T-cell (primary cell): ENCODE measurements at regions not wholly inside any gene's neighbourhood (a gene's known extent, or its start where the extent isn't known, plus 50 kb on each side); places are given as distances from the start of the nearest gene placed in this dataset.

ENCODE experiments used
- ATAC-seq, 4 experiments: fragments of 200-7000 bp in 3 of 4; fragments of 150-1000 bp in 1 of 4; cut with Tn5 transposase; replicated peaks in 1 of 4; 1 replicate in 3 of 4; 2 replicates in 1 of 4; pipeline ENCODE4 v1.10.0; 2021; ENCODE audit warnings: moderate library complexity in 3 of 4, mild to moderate bottlenecking in 2 of 4, moderate number of reproducible peaks in 1 of 4
- CTCF ChIA-PET, 2 donors: fragments of 300-600 bp; sonication (Branson Sonifier 250); formaldehyde crosslinking; loops; one replicate each; lab custom pipeline; 2022; ENCODE audit warnings: antibody characterized with exemption in 2 of 2; lab: Charles Lee
- POLR2A ChIA-PET, 2 donors: fragments of 300-600 bp; sonication (Branson Sonifier 250); formaldehyde crosslinking; loops; one replicate each; lab custom pipeline; 2022; ENCODE audit warnings: antibody characterized with exemption in 2 of 2; lab: Charles Lee
- DNase-seq, 35 experiments: peaks; one replicate each; pipeline versions ENCODE4 v3.0.0 to v3.0.0-alpha.2; 2013 to 2023
- H3K27ac ChIP-seq: one replicate; pipeline ENCODE4 v1.5.1; 2013; ENCODE audit warnings: low read length
- H3K27me3 ChIP-seq, 2 experiments: replicated peaks in 1 of 2; 1 replicate in 1 of 2; 2 replicates in 1 of 2; pipeline versions ENCODE4 v1.6.1 to v1.7.0; 2013; ENCODE audit warnings: low read length in 1 of 2, mixed read lengths in 1 of 2; ENCODE audit not compliant: control insufficient read depth in 2 of 2, insufficient read depth in 2 of 2; ENCODE audit errors: extremely low read depth in 1 of 2
- H3K36me3 ChIP-seq, 2 donors: 1 replicate in 1 of 2; 2 replicates in 1 of 2; pipeline versions ENCODE4 v1.6.1 to v1.7.0; 2013; ENCODE audit warnings: low read length in 1 of 2; ENCODE audit not compliant: control insufficient read depth in 2 of 2, insufficient read depth in 1 of 2; ENCODE audit errors: extremely low read depth in 1 of 2
- H3K4me1 ChIP-seq, 2 experiments: 1 replicate in 1 of 2; 2 replicates in 1 of 2; pipeline versions ENCODE4 v1.6.1 to v1.7.0; 2013; ENCODE audit warnings: low read length in 2 of 2, mixed read lengths in 1 of 2; ENCODE audit not compliant: insufficient read depth in 2 of 2, control insufficient read depth in 1 of 2; ENCODE audit errors: extremely low read depth in 1 of 2
- H3K4me3 ChIP-seq, 2 donors: 1 replicate in 1 of 2; 2 replicates in 1 of 2; pipeline versions ENCODE4 v1.5.1 to v1.7.0; 2013; ENCODE audit warnings: mild to moderate bottlenecking in 2 of 2, low read length in 1 of 2, moderate library complexity in 1 of 2; ENCODE audit not compliant: control insufficient read depth in 1 of 2; ENCODE audit errors: extremely low read depth in 1 of 2
- H3K9me3 ChIP-seq: 2 replicates; pipeline ENCODE4 v1.7.0; 2013
- H3K27ac Mint-ChIP-seq, 2 donors: one replicate each; pipeline ENCODE4 v1.8.0; 2020 to 2021; ENCODE audit warnings: mild to moderate bottlenecking in 2 of 2, mixed read lengths in 2 of 2
- H3K27me3 Mint-ChIP-seq, 2 donors: one replicate each; pipeline ENCODE4 v1.8.0; 2021 to 2022; ENCODE audit warnings: mixed read lengths in 2 of 2
- H3K36me3 Mint-ChIP-seq: one replicate; pipeline ENCODE4 v1.8.0; 2021; ENCODE audit warnings: mixed read lengths
- H3K4me1 Mint-ChIP-seq, 3 donors: one replicate each; pipeline ENCODE4 v1.8.0; 2020 to 2022; ENCODE audit warnings: mixed read lengths in 3 of 3, mild to moderate bottlenecking in 1 of 3
- H3K4me3 Mint-ChIP-seq, 3 donors: one replicate each; pipeline ENCODE4 v1.8.0; 2020 to 2022; ENCODE audit warnings: mild to moderate bottlenecking in 3 of 3, mixed read lengths in 3 of 3, moderate library complexity in 3 of 3
- H3K9me3 Mint-ChIP-seq, 3 donors: one replicate each; pipeline ENCODE4 v1.8.0; 2020 to 2022; ENCODE audit warnings: mixed read lengths in 3 of 3
- WGBS: methylation state at CpG from one replicate; pipeline ENCODE4 v1.1.5; 2013; ENCODE audit warnings: missing lambda C conversion rate; ENCODE audit not compliant: insufficient coverage; 5-methylcytosine and 5-hydroxymethylcytosine counted together

DNA sequence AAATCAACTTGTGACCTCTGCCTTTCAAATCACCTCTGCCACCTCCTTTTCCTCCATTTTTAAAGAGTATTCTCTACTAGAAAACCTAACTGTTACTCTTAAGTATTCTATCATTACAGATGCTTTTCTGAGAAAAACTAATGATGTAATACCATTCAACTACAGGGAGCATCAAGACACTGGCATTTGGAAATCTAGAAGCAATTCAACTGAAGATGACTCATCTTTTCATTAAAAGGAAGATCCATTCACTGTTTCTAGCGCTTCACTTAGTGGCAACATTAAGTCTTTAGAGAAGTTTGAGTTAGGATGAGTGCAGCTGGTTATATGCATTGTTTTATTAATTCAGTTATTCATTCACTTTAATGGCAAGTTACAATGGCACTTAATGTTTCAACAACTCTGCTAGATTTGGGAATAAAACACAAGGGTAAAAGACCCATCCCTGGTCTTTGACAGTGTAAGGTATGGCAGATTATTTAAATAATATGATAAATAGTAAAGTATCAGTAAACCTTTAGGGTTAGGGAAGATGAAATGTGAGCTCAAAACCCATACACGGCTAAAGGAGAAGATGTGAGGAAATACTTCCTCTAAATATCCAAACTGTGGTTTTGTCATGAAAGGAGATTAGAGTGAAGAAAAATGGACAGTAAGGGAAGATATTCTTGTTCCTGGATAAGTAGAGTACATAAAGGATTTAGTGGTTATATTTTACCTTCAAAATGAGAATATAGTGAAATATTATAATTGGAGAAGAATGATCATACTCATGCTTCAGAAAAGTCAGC is 61.7 kb downstream of the KCNJ2 start:
- DNase-seq (no peak), ATAC-seq (no peak)
- no peaks in the 10 kb centered on the region for H3K36me3 Mint-ChIP-seq
- Histone ChIP-seq H3K4me3 (no peak overlapping the region), H3K9me3 (no peaks in the 10 kb centered on the region), H3K27me3 (no peaks in the 10 kb centered on the region), H3K4me1 (no peaks in the 10 kb centered on the region), H3K36me3 (no peaks in the 10 kb centered on the region), H3K27ac (no peak overlapping the region)
- peaks cover 3 to 5% of the 10 kb centered on the region in 2 donors for H3K27me3 Mint-ChIP-seq
- WGBS: no CpG with 5 or more reads among the region's 2 CpGs
- H3K9me3 Mint-ChIP-seq: peaks cover 0 to 7% (median 0%) of the 10 kb centered on the region in 3 donors
- H3K4me1 Mint-ChIP-seq: no peaks in the 10 kb centered on the region
- ChIA-PET CTCF (no interaction called here), POLR2A (interaction anchor here in 1 of 2 donors (0.7 kb wide), 1 partner anchor 30 kb away, joined by 8 read pairs; no protein-coding TSS in a partner anchor)
- H3K4me3 Mint-ChIP-seq: no peak overlapping the region
- H3K27ac Mint-ChIP-seq: no peak overlapping the region

DNA sequence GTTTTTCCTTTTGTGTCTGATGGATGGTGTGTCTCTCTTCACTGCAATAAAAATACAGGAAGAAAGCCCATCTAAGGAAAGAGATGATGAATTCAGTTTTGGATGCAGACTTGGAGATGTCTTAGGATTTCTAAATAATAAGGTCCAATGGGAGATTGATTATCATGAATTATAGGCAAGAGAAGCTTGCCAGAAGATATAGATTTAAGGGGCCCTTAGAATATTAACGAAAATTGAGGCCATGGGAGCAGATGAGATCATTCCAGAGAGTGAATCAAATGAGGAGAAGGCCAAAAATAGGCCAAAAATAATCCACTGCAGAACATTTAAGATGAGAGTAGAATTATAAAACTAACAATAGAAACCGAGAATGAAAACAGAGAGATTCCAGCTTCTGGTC is 63.1 kb downstream of the KCNJ2 start:
- ATAC-seq: no peak

DNA sequence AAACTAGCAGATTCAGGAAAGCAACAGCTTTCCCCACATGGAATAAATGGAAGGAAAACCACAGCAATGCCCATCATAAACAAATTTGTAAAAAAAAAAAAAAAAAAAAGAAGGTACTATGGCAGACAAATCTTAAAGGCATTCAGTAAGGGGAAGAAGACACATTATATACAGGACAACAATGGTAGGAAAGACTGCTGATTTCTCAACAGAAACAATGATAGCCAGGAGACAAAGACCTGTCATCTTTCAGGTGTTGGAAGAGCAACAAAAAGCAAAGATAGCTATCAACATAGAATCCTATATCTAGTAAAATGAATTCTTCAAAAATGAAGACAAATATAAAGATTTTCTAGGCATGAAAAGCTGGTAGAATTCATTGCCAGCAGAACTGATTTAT is 65.9 kb downstream of the KCNJ2 start:
- Histone ChIP-seq H3K27ac (no peak overlapping the region), H3K36me3 (no peaks in the 10 kb centered on the region), H3K4me1 (no peaks in the 10 kb centered on the region), H3K4me3 (no peak overlapping the region), H3K27me3 (no peaks in the 10 kb centered on the region), H3K9me3 (no peaks in the 10 kb centered on the region)
- no peak for DNase-seq
- no peaks in the 10 kb centered on the region for H3K4me1 Mint-ChIP-seq
- no peak overlapping the region for H3K4me3 Mint-ChIP-seq
- CTCF ChIA-PET: interaction anchor here in 1 of 2 donors (0.7 kb wide), 1 partner anchor 1592 kb away, joined by 3 read pairs; no protein-coding TSS in a partner anchor
- H3K36me3 Mint-ChIP-seq: no peaks in the 10 kb centered on the region
- no peak for ATAC-seq
- POLR2A ChIA-PET: no interaction called here
- no peak overlapping the region for H3K27ac Mint-ChIP-seq
- H3K27me3 Mint-ChIP-seq: peaks cover 3 to 6% of the 10 kb centered on the region in 2 donors
- peaks cover 0 to 9% (median 5%) of the 10 kb centered on the region in 3 donors for H3K9me3 Mint-ChIP-seq

More for the DNA sequence above, 63.1 kb downstream of the KCNJ2 start:
- no peak overlapping the region for H3K4me3 Mint-ChIP-seq
- H3K4me3 ChIP-seq: no peak overlapping the region
- no peaks in the 10 kb centered on the region for H3K4me1 ChIP-seq
- H3K27ac ChIP-seq: no peak overlapping the region
- CTCF ChIA-PET: no interaction called here
- peaks cover 2 to 3% of the 10 kb centered on the region in 2 donors for H3K27me3 Mint-ChIP-seq
- POLR2A ChIA-PET: no interaction called here
- H3K36me3 ChIP-seq: no peaks in the 10 kb centered on the region
- no peak overlapping the region for H3K27ac Mint-ChIP-seq
- DNase-seq: no peak
- no peaks in the 10 kb centered on the region for H3K4me1 Mint-ChIP-seq
- H3K9me3 Mint-ChIP-seq: peaks cover 0 to 9% (median 5%) of the 10 kb centered on the region in 3 donors
- H3K36me3 Mint-ChIP-seq: no peaks in the 10 kb centered on the region
- no CpG with 5 or more reads among the region's 2 CpGs for WGBS
- no peaks in the 10 kb centered on the region for H3K9me3 ChIP-seq
- H3K27me3 ChIP-seq: no peaks in the 10 kb centered on the region

DNA sequence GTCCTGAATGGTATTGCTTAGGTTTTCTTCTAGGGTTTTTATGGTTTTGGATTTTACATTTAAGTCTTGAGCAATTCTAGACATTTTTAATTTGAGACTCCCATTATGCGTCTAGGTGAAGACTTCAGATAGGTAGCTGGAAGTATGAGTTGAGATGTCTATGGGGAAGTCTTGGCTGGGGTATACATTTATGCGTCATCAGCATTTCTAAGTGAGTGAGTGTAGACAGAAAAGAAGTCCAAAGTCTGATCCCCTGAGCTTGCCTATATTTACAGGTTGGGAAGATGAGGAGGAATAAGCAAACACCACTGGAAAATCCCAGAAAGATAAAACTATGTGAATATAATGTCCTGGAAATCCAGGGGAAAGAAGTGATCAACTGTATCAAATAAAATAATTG is 68.9 kb downstream of the KCNJ2 start:
- CTCF ChIA-PET: no interaction called here
- Histone ChIP-seq H3K4me1 (no peaks in the 10 kb centered on the region), H3K36me3 (no peaks in the 10 kb centered on the region), H3K27me3 (no peaks in the 10 kb centered on the region), H3K9me3 (no peaks in the 10 kb centered on the region), H3K4me3 (no peak overlapping the region), H3K27ac (no peak overlapping the region)
- 94% methylated on average over 2 of the region's 2 CpGs for whole genome bisulfite sequencing
- ATAC-seq (no peak), DNase-seq (no peak)
- Mint-ChIP-seq H3K4me3 (no peak overlapping the region), H3K9me3 (peaks cover 5 to 6% (median 6%) of the 10 kb centered on the region in 3 donors), H3K4me1 (no peaks in the 10 kb centered on the region), H3K27ac (no peak overlapping the region), H3K27me3 (peaks cover 0 to 4% of the 10 kb centered on the region in 2 donors), H3K36me3 (no peaks in the 10 kb centered on the region)
- POLR2A ChIA-PET: no interaction called here

DNA sequence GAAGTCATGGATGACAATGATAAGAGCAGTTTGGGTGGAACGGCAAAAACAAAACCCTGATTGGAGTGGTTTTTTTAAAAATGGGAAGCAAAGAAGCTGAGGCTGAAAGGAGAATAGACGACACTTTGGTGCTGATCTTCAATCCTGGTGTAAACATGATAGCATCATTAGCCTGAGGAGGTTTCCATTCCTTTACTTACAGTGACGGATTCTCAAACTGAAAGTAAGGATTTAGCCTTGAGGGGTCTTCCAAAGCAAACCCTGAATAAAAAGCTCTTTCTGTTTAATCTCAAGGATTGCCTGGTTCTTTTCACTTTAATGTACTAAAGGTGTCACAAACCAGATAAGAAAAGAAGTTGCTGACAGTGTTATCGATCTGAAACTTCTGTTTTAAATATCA is 69.3 kb downstream of the KCNJ2 start:
- CTCF ChIA-PET: no interaction called here

DNA sequence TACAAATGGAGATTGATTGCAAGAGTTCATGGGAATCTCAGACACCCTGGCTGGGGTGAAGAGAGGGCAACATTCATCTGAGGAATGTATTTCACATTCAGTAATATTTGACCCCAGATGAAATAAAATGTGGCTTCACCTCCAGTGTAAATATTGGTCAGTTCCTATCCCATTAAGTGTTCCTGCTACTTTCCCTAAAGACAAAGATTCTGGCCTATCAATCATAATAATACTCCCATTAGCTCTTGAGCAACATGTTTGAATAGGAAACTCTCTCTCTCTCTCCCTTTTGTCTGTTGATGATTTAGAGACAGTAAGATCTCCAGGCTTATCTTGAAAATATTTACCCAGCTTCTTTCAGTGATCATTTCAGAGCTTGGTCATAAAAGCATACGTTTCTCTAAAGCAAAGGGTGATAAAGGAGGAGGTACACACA is 70.1 kb downstream of the KCNJ2 start:
- Mint-ChIP-seq H3K27ac (no peak overlapping the region), H3K9me3 (peaks cover 5 to 10% (median 5%) of the 10 kb centered on the region in 3 donors), H3K36me3 (no peaks in the 10 kb centered on the region), H3K4me1 (no peaks in the 10 kb centered on the region), H3K27me3 (peaks cover 4% of the 10 kb centered on the region in 2 donors), H3K4me3 (no peak overlapping the region)
- ChIA-PET POLR2A (no interaction called here), CTCF (no interaction called here)
- H3K27me3 ChIP-seq: no peaks in the 10 kb centered on the region
- H3K4me1 ChIP-seq: no peaks in the 10 kb centered on the region
- no peak for ATAC-seq
- no peaks in the 10 kb centered on the region for H3K36me3 ChIP-seq
- no peak overlapping the region for H3K27ac ChIP-seq
- no peak overlapping the region for H3K4me3 ChIP-seq
- WGBS: no CpG with 5 or more reads among the region's 1 CpG
- no peaks in the 10 kb centered on the region for H3K9me3 ChIP-seq
- no peak for DNase-seq

More for the DNA sequence above, 69.3 kb downstream of the KCNJ2 start:
- WGBS: 73% methylated on average over 2 of the region's 4 CpGs
- Mint-ChIP-seq H3K27me3 (peaks cover 0 to 4% of the 10 kb centered on the region in 2 donors), H3K4me3 (no peak overlapping the region), H3K27ac (no peak overlapping the region), H3K4me1 (no peaks in the 10 kb centered on the region), H3K36me3 (no peaks in the 10 kb centered on the region), H3K9me3 (peaks cover 5 to 6% (median 6%) of the 10 kb centered on the region in 3 donors)
- no peak overlapping the region for H3K4me3 ChIP-seq
- no peak for DNase-seq
- no peaks in the 10 kb centered on the region for H3K9me3 ChIP-seq
- no peak for ATAC-seq
- no peaks in the 10 kb centered on the region for H3K27me3 ChIP-seq
- no peaks in the 10 kb centered on the region for H3K4me1 ChIP-seq
- H3K36me3 ChIP-seq: no peaks in the 10 kb centered on the region
- no peak overlapping the region for H3K27ac ChIP-seq
- POLR2A ChIA-PET: no interaction called here
